GM18870 (cell line): ENCODE measurements at regions not wholly inside any gene's neighbourhood (a gene's known extent, or its start where the extent isn't known, plus 50 kb on each side); places are given as distances from the start of the nearest gene placed in this dataset.

Experiments
- ATAC-seq: cut with Tn5 transposase; IDR thresholded peaks from one replicate; pipeline ENCODE4 v1.9.1; 2021; ENCODE audit warnings: moderate library complexity; ENCODE audit not compliant: unreplicated experiment

- no peak for ATAC-seq
Observed at GRCh38 chr18:25727281-25727985, 363.0 kb downstream of the SS18 start.

- no peak for ATAC-seq
Observed at GRCh38 chr18:25726298-25726697, 364.1 kb downstream of the SS18 start.

- ATAC-seq: no peak
Observed at GRCh38 chr18:25725501-25725900, 364.9 kb downstream of the SS18 start.

GRCh38 chr18:25724997-25725396 lies 365.4 kb downstream of the SS18 start:
- no peak for ATAC-seq

DNA sequence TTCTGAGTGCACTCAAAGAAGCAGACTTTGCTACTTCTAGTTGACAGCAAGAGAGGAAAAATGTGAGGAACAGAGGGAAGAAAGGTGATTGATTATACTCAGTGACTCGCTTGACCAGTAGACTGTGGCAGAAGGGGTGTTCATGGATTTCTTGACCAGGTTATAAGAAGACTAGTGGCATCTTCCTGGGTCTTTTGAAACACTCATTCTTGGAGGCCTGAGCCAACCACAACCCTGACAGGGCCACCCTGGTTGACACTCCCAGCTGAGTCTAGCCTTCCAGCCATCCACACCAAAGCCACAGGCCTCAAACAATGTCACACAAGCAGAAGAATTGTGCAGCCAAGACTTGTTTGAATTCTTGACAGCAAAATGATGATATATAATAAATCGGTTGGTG lies 366.3 kb downstream of the SS18 start:
- ATAC-seq: no peak

- no peak for ATAC-seq
Observed at GRCh38 chr18:25713103-25713502, 361.1 kb upstream of the ZNF521 start.

DNA sequence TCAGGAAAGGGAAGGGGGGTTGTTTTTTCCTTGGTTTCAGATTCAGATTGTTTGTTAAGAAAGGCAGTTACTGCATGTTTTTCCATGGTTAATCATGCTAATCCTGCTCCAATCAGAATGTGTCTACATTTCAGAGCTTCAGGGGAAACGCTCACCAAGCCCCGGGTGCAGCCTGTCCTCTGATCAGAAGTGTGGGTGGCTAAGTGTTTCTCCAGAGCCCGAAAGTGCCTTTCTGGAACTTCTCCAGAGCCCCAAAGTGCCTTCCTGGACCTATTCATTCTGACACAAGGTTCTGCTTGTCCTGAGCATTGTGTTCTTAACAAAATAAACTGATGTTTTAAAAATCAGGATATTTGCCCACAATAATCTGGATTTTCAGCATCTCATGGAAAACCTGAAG lies 359.0 kb upstream of the ZNF521 start:
- ATAC-seq: no peak

GRCh38 chr18:25705650-25706049 lies 353.7 kb upstream of the ZNF521 start:
- ATAC-seq: no peak

DNA sequence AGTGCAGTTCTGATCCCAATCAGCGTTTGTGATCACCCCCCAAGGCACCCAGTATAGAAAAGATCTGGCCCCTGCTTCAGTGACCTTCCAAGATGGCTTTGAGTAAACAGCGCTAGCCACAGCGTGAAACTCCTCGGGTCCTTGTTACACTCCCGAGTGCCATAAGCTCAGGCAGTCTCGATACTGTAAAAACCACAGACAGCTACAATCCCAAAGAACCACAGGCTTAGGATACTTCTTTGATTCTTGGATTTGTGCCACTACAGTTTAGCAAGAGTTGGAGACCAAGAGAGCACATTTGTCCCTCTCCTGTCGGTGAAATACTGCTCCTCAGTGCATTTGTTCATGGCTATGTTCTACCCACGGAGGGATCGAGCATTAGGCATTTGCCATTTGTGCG lies 352.5 kb upstream of the ZNF521 start:
- ATAC-seq: no peak

DNA sequence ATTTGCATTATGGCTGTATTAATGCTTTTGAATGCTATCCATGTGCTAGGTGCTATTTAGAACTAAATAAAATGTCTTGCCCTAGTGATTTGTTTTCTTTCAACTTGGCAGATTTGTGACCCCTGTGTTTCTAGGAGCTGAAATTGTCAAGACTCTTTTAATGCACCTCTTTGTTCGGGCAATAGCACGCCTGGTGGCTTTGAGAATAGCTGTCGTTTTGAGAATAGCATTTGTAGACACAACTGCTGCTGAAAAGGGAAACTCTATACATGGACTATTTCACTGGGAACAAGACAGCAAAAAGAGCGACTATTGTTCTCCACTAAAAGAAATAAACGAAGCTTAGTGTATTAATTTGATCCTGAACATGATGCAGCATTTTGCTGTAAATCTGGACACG lies 352.1 kb upstream of the ZNF521 start:
- no peak for ATAC-seq

GRCh38 chr18:25701821-25702220 lies 349.9 kb upstream of the ZNF521 start:
- ATAC-seq: no peak

GRCh38 chr18:25686960-25687500 lies 335.1 kb upstream of the ZNF521 start:
- no peak for ATAC-seq

DNA sequence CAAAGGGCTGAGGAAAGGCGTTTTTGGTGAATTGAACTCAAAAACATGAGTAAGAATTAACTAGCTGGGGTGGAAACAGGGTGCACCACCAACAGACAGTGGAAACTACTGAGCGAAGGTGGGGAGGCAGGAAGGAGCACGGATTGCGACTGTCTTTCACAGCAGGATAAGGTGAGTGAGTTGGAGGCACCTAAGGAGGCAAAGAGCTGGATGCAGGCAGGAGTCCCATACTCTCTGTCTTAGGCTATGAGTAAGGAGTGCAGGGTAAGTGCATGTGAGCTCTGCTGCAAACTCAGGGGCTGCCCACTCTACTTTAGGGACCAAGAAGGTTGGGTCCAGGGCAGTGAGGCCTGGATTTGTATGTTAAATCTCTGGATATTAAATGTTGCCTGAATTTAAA lies 333.1 kb upstream of the ZNF521 start:
- no peak for ATAC-seq

DNA sequence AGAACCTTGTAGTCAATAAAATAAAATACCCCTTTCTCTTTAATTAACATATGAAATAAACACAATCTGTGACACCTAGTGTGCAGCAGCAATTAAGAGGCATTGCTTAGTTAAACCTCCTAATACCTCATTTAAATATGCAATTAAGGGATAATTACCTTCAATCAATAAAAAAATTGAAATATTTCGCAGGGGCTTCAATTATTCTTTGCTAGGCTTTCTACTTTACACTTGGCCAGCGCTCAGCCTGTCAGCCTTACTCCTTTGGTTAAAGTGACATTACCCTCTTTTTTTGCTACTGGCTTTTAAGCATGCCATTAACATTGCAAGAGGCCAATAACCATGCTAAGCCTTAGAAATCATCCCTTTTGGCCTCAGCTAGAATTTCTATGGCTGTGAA lies 327.5 kb upstream of the ZNF521 start:
- no peak for ATAC-seq

DNA sequence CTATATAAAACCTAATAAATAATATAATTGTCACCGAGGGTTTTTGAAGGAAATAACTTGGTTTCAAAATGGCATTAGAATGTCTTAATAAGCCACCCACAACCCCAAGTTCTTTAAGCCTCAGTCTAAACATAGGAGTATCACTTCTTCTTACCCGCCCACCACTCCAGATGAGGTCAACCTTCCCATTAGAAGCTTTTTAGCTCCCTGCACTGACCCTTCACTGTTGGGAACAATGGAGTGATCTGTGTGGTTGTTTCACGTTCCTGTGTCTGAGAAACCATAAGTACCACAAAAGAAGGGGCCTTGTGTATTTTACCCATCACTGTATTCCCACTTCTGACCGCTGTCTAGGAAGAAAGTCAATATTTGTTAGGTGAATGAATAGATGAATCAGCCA lies 326.3 kb upstream of the ZNF521 start:
- ATAC-seq: no peak

DNA sequence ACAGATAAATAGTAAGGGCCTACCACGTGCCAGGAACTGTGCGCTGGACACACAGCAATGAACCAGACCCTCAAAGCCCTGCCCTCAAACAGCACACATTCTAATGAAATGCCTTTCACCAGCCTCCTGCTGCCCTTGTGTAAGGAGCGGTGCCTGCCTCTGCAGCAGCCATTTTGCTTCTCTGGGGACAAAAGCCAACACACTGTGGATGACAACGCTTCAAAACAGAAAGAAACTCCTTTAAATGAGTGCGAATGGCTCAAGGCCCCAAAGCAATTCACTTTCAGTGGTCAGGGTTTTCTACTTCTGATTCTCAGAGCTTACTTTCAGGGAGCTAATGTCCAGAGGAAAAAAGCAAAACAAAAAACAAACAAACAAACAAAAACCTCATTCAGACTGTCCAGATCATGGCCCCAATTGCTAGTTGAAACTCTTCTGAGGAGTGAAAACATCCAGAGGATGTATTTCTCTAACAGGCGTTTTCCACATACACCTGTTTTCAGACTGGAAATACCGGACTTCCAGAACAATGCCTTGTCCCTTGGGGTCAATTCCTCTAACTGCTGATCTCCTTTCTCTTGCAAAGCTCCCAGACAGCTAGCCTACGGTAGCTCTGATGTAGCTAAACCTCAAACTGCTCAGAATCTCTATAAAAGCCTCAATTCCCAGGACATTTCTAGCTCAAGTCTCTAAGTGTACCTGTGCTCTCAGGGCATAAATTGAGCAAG lies 323.3 kb upstream of the ZNF521 start:
- ATAC-seq: no peak

DNA sequence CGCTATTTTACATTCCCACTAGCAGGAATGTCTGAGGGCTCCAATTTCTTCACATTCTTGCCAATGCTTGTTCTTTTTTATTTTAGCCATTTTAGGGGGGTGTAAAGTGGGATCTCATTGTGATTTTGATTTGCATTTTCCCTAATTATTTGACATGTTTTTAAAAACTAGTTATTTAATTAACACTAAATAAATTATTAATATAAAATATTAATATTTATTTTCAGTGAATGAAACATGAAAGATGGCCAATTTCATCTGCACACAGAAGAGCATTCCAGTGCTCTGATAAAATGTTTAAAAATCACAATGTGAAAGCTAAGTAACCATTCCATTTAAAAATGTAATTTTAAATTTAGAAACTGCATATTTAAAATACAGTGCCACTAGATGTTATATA lies 322.2 kb upstream of the ZNF521 start:
- ATAC-seq: no peak

DNA sequence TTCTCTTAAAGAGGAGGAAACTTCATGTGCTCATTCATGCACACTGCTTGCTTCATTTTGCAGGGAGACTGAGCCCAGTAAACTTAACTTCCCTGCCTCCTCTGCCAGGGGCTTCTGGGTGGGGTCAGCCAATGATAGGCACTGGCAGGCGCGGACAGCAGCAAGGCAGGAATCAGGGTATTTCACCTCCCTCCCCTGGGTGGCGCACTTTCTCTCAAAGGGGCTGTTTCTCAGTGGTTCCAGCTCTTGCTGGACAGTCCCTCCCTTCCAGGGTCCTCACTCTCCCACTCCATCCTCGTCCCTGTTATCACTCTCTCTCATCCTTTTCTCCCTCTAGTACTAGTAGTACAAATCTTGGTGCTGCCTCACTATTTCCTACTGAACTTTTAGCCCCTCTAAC lies 320.5 kb upstream of the ZNF521 start:
- ATAC-seq: no peak

DNA sequence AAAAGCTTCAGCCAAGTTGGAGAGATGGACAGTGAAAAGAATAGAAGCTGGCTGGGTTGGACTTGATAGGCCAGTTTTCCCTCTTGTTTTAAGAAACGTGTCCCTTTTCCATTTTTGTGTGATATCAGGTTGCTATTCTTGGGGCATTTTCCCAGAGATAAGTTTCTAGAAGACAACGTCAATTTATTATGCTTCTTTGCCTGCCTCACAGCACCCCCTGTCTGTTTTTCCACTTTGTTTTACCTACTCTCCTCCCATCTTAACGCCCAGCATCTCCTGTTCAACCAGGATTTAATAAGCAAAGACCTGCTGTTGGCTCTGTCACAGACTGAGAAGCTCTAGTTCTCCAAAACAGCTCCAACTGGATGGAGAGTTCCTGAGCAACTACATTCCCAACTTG lies 317.8 kb upstream of the ZNF521 start:
- ATAC-seq: no peak

DNA sequence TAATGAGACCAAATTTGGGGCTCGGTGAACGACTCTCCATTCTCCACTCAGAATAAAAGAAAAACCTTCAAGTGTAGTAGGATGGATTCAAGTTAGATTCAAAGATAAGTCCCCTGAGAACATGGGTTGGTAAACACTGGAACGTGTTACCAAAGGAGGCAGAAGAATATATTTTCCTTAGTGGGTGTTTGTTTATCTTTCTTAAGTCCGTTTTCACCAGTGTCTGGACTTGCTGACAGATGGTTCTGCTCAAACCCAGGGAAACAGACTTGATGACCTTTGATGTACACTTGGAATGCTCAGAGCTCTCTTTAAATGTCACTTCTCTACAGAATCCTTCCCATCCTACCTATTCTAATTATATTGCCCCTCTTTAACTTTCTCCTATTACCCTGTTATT lies 310.3 kb upstream of the ZNF521 start:
- ATAC-seq: no peak

DNA sequence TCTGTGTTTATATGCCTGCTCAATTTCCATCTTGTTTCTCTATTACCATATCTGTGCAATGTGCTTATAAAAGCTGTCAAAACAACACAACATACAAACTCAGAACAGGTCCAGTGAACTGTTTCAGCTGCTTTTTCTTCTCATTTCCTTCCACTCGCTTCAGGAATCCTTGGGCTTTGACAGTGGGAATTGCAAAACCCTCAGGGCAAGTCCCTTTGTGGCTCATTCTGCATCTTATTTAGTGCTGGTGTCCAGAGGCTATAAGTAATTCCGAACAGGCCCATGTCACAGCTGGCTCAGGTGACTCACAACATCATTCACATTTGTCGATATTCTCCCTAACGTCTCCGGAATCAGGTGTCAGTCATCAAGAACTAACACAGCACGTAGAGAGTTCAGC lies 309.9 kb upstream of the ZNF521 start:
- no peak for ATAC-seq

GRCh38 chr18:25659541-25659940 lies 307.6 kb upstream of the ZNF521 start:
- no peak for ATAC-seq

DNA sequence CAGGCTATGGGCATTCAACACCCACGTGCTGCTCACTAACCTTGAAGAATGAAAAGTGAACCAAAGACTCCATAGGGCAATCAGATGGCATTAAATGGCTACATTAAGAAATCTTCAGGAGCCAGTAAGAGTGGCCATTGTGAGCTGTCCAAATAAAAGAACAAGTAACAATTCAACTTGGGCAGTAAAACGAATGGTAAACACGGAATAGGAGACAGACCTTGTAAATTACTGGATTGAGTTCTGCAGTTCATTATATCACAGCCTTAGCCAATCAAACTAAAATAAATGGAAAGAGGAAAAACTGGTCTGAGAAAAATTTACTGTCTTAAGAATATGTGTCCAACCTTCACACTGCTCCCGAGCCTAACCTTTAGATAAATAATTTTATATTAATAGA lies 306.5 kb upstream of the ZNF521 start:
- ATAC-seq: no peak
